IMR-90 (cell line): ENCODE measurements at regions not wholly inside any gene's neighbourhood (a gene's known extent, or its start where the extent isn't known, plus 50 kb on each side); places are given as distances from the start of the nearest gene placed in this dataset.

Experiments used
- ATAC-seq: fragments of 200-7000 bp; cut with Tn5 transposase; 2 replicates; pipeline ENCODE4 v1.9.1; 2020; ENCODE audit warnings: low read depth, mild to moderate bottlenecking, moderate library complexity
- BruUV-seq: library from RNA; stranded (reverse); fragments of 400-500 nt; replicated peaks from 2 replicates; lab custom pipeline; 2021; lab: Mats Ljungman, UMichigan
- CTCF ChIA-PET: fragments of 300-600 bp; formaldehyde crosslinking; extraction: SDS; loops from one replicate; lab custom pipeline; 2021; ENCODE audit warnings: antibody characterized with exemption; lab: Yijun Ruan, JAX
- POLR2A ChIA-PET: fragments of 300-600 bp; sonication (Branson Sonifier 250); formaldehyde crosslinking; loops from one replicate; lab custom pipeline; 2022; ENCODE audit warnings: antibody characterized with exemption; ENCODE audit not compliant: unreplicated experiment; lab: Charles Lee
- DNase-seq: peaks from one replicate; pipeline ENCODE4 v3.0.0; 2013
- H2AFZ ChIP-seq: replicated peaks from 2 replicates; pipeline ENCODE3; 2013; ENCODE audit warnings: low read length, mild to moderate bottlenecking; ENCODE audit not compliant: poor library complexity
- H2AK5ac ChIP-seq: 2 replicates; pipeline ENCODE4 v1.6.1; 2013; ENCODE audit warnings: low read depth, low read length, inconsistent platforms
- H2AK9ac ChIP-seq: replicated peaks from 2 replicates; pipeline ENCODE3; 2013; ENCODE audit warnings: mild to moderate bottlenecking, low read depth, low read length, moderate library complexity; ENCODE audit not compliant: poor library complexity
- H2BK120ac ChIP-seq: 2 replicates; pipeline ENCODE4 v1.6.1; 2013; ENCODE audit warnings: low read depth, low read length, inconsistent platforms
- H2BK15ac ChIP-seq: 3 replicates; pipeline ENCODE4 v1.6.1; 2013; ENCODE audit warnings: low read depth, low read length, inconsistent platforms
- H2BK20ac ChIP-seq: 2 replicates; pipeline ENCODE4 v1.6.1; 2013; ENCODE audit warnings: low read depth, mild to moderate bottlenecking, inconsistent platforms, low read length, moderate library complexity
- H2BK5ac ChIP-seq: 2 replicates; pipeline ENCODE4 v1.6.1; 2013; ENCODE audit warnings: mild to moderate bottlenecking, low read depth, low read length, inconsistent platforms; ENCODE audit not compliant: poor library complexity, severe bottlenecking
- H3K14ac ChIP-seq: replicated peaks from 2 replicates; pipeline ENCODE4 v1.6.1; 2013; ENCODE audit warnings: low read depth, low read length, inconsistent platforms
- H3K18ac ChIP-seq: 2 replicates; pipeline ENCODE4 v1.6.1; 2013; ENCODE audit warnings: low read depth, low read length, control low read depth
- H3K23ac ChIP-seq: 2 replicates; pipeline ENCODE4 v1.6.1; 2013; ENCODE audit warnings: low read depth, low read length, inconsistent platforms
- H3K27ac ChIP-seq: 2 replicates; pipeline ENCODE4 v1.5.1; 2013; ENCODE audit warnings: mild to moderate bottlenecking, control low read depth, low read length; ENCODE audit not compliant: insufficient read depth
- H3K27me3 ChIP-seq: 2 replicates; pipeline ENCODE4 v1.6.1; 2013; ENCODE audit warnings: low read length; ENCODE audit not compliant: control insufficient read depth, insufficient read depth
- H3K36me3 ChIP-seq: 2 replicates; pipeline ENCODE4 v1.6.1; 2013; ENCODE audit warnings: low read length, mixed read lengths; ENCODE audit not compliant: control insufficient read depth, insufficient read depth
- H3K4ac ChIP-seq: 2 replicates; pipeline ENCODE4 v1.6.1; 2013; ENCODE audit warnings: low read depth, low read length, inconsistent platforms
- H3K4me1 ChIP-seq: 2 replicates; pipeline ENCODE4 v1.6.1; 2013; ENCODE audit warnings: low read length, mixed read lengths; ENCODE audit not compliant: control insufficient read depth, insufficient read depth
- H3K4me2 ChIP-seq: 2 replicates; pipeline ENCODE4 v1.6.1; 2013; ENCODE audit warnings: low read depth, mild to moderate bottlenecking, control low read depth, low read length, moderate library complexity
- H3K4me3 ChIP-seq: 2 replicates; pipeline ENCODE4 v1.5.1; 2013; ENCODE audit warnings: low read depth, mild to moderate bottlenecking, control low read depth, low read length, moderate library complexity; ENCODE audit not compliant: insufficient read depth
- H3K56ac ChIP-seq: 2 replicates; pipeline ENCODE4 v1.6.1; 2013; ENCODE audit warnings: low read length, inconsistent platforms; ENCODE audit not compliant: insufficient read depth; ENCODE audit errors: extremely low read depth
- H3K79me1 ChIP-seq, 2 experiments: 2 replicates each; pipeline ENCODE4 v1.6.1; 2013; ENCODE audit warnings: low read length in 2 of 2, inconsistent platforms in 1 of 2, low read depth in 1 of 2
- H3K9ac ChIP-seq: 2 replicates; pipeline ENCODE4 v1.6.1; 2013; ENCODE audit warnings: low read depth, low read length, control low read depth
- H3K9me1 ChIP-seq: 2 replicates; pipeline ENCODE4 v1.6.1; 2013; ENCODE audit warnings: low read length, inconsistent platforms; ENCODE audit not compliant: insufficient read depth
- H3K9me3 ChIP-seq: 2 replicates; pipeline ENCODE4 v1.6.1; 2013; ENCODE audit warnings: low read length; ENCODE audit not compliant: control insufficient read depth, insufficient read depth
- H4K20me1 ChIP-seq: 2 replicates; pipeline ENCODE4 v1.6.1; 2013; ENCODE audit warnings: low read length, inconsistent platforms; ENCODE audit not compliant: insufficient read depth
- H4K5ac ChIP-seq: 2 replicates; pipeline ENCODE4 v1.6.1; 2013; ENCODE audit warnings: mild to moderate bottlenecking, low read depth, low read length, control low read depth
- H4K8ac ChIP-seq, 2 experiments: 2 replicates each; pipeline ENCODE4 v1.6.1; 2013; ENCODE audit warnings: low read depth in 2 of 2, low read length in 2 of 2, control low read depth in 1 of 2, inconsistent platforms in 1 of 2
- H4K91ac ChIP-seq: 2 replicates; pipeline ENCODE4 v1.6.1; 2013; ENCODE audit warnings: low read depth, low read length, inconsistent platforms; ENCODE audit not compliant: insufficient read depth
- WGBS, 2 experiments: methylation state at CpG; one replicate each; pipeline versions ENCODE4 v1.1.5 to v1.1.7; 2013; ENCODE audit warnings: missing lambda C conversion rate in 2 of 2; ENCODE audit not compliant: insufficient read length in 1 of 2; ENCODE audit errors: extremely low coverage in 2 of 2; 5-methylcytosine and 5-hydroxymethylcytosine counted together
- dilution Hi-C: fragments of 300-500 bp; cut with HindIII; formaldehyde crosslinking; loops from one replicate; pipeline ENCODE4 v1.14.3; 2018; ENCODE audit warnings: low sequenced_read_pairs; ENCODE audit not compliant: unreplicated experiment
- in situ Hi-C: fragments of 300-500 bp; cut with MboI; formaldehyde crosslinking; loops from 3 replicates; pipeline ENCODE4 v1.14.3; 2019; ENCODE audit warnings: low sequenced_read_pairs, inconsistent platforms, mixed read lengths
- intact Hi-C: fragments of 100-400 bp; cut with micrococcal nuclease; formaldehyde crosslinking; loops from 2 replicates; pipeline ENCODE4 v1.10.0; 2022
- TF ChIP-seq, protein P1 (sequence below): fragments of 150-350 bp; IDR thresholded peaks from 2 replicates; pipeline ENCODE4 v1.6.1; 2016; ENCODE audit warnings: low read depth, mild to moderate bottlenecking, low read length, moderate library complexity, borderline replicate concordance

DNA sequence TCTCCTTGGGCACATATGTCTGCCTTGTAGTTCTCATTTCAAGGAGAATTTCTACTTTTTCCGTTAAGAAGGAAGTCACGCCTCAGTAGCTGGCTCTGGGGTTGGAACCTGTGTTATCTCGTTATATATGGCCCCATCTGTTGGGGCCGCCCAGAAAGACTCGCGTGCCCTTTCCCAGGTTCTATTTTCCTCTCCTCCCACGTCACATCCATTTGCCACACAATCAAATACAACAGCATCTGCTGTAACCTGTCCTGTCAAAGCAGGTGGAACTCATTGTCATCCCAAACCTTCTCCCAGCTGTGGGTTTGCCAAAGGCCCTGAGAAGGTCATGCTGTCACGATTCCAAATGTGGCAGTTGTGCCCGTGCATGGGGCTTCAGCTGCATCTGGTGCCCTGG lies 213.1 kb upstream of the ZBED5 start:
- in situ Hi-C loops (no loop called here), intact Hi-C loops (no loop called here), dilution Hi-C loops (no loop called here)
- H2BK15ac ChIP-seq, result no peak overlapping the region
- no peak overlapping the region for H2AK5ac ChIP-seq
- no peak overlapping the region for H3K27ac ChIP-seq
- TF ChIP-seq, protein P1, sequence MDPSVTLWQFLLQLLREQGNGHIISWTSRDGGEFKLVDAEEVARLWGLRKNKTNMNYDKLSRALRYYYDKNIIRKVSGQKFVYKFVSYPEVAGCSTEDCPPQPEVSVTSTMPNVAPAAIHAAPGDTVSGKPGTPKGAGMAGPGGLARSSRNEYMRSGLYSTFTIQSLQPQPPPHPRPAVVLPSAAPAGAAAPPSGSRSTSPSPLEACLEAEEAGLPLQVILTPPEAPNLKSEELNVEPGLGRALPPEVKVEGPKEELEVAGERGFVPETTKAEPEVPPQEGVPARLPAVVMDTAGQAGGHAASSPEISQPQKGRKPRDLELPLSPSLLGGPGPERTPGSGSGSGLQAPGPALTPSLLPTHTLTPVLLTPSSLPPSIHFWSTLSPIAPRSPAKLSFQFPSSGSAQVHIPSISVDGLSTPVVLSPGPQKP, result no peak
- no peak overlapping the region for H2BK5ac ChIP-seq
- no peaks in the 10 kb centered on the region for H3K9me3 ChIP-seq
- H2BK20ac ChIP-seq, result no peak overlapping the region
- H3K4me1 ChIP-seq, result no peaks in the 10 kb centered on the region
- H3K4me2 ChIP-seq, result no peak overlapping the region
- no peak overlapping the region for H3K9ac ChIP-seq
- ATAC-seq, result no peak
- CTCF ChIA-PET, result no interaction called here
- no peak overlapping the region for H2AK9ac ChIP-seq
- POLR2A ChIA-PET, result interaction anchor here (0.6 kb wide), 1 partner anchor 151 kb away, joined by 3 read pairs; no protein-coding TSS in a partner anchor
- no peaks in the 10 kb centered on the region for H3K79me1 ChIP-seq
- no peak overlapping the region for H3K23ac ChIP-seq
- WGBS, 2 experiments, result 48% methylated on average over 6 of the region's 9 CpGs; no CpG with 5 or more reads in 1 of the 2 experiments
- H3K4ac ChIP-seq, result no peak overlapping the region
- BruUV-seq, result no TSS peak
- no peak overlapping the region for H3K56ac ChIP-seq
- H4K20me1 ChIP-seq, result no peaks in the 10 kb centered on the region
- no peak overlapping the region for H2AFZ ChIP-seq
- no peak overlapping the region for H4K8ac ChIP-seq
- no peak overlapping the region for H3K4me3 ChIP-seq
- no peak overlapping the region for H3K14ac ChIP-seq
- H2BK120ac ChIP-seq, result no peak overlapping the region
- DNase-seq, result no peak
- H3K9me1 ChIP-seq, result no peaks in the 10 kb centered on the region
- no peak overlapping the region for H3K18ac ChIP-seq
- no peaks in the 10 kb centered on the region for H3K36me3 ChIP-seq
- H4K5ac ChIP-seq, result no peak overlapping the region
- H4K91ac ChIP-seq, result no peak overlapping the region
- peaks cover 73% of the 10 kb centered on the region for H3K27me3 ChIP-seq
